ENCODE measurements at regions not wholly inside any gene's neighbourhood (a gene's known extent, or its start where the extent isn't known, plus 50 kb on each side); places are given as distances from the start of the nearest gene placed in this dataset.
A peak's percentile ranks its signal among the peaks of the same experiment; 100 is the strongest.

DNA sequence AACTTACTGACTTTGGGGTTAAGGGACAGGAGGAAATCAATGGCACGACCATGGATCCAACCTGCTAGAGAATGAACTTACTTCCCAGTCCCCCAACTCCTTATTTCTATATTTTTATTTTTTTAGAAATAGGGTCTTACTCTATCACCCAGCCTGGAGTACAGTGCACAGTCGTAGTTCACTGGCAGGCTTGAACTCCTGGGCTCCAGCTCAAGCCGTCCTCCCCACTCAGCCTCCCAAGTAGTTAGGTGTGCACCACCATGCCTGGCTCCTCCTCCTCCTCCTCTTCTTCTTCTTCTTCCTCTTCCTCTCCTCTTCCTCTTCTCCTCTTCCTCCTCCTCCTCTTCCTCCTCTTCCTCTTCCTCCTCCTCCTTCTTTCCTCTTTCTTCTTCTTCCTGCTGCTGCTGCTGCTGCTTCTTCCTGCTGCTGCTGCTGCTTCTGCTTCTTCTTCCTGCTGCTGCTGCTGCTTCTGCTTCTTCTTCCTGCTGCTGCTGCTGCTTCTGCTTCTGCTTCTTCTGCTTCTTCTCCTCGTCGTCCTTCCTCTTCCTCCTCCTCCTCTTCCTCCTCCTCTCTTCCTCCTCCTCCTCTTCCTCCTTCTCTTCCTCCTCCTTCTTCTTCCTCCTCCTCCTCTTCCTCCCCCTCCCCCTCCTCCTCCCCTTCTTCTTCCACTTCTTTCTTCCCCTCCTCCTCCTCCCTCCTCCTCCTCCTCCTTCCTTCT, 390.1 kb upstream of the RGS6 start:
- no peak for DNase-seq (ENCODE audit: low read depth)
- no peak overlapping the region for H3K4me3 ChIP-seq (ENCODE audit: control insufficient read depth, low read depth, low read length)
- TF ChIP-seq, protein P1, sequence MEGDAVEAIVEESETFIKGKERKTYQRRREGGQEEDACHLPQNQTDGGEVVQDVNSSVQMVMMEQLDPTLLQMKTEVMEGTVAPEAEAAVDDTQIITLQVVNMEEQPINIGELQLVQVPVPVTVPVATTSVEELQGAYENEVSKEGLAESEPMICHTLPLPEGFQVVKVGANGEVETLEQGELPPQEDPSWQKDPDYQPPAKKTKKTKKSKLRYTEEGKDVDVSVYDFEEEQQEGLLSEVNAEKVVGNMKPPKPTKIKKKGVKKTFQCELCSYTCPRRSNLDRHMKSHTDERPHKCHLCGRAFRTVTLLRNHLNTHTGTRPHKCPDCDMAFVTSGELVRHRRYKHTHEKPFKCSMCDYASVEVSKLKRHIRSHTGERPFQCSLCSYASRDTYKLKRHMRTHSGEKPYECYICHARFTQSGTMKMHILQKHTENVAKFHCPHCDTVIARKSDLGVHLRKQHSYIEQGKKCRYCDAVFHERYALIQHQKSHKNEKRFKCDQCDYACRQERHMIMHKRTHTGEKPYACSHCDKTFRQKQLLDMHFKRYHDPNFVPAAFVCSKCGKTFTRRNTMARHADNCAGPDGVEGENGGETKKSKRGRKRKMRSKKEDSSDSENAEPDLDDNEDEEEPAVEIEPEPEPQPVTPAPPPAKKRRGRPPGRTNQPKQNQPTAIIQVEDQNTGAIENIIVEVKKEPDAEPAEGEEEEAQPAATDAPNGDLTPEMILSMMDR (IDR thresholded peaks at IDR 0.05; ENCODE audit: control insufficient read depth, insufficient read depth, low read depth, low read length, missing control alignments), result no peak

DNA sequence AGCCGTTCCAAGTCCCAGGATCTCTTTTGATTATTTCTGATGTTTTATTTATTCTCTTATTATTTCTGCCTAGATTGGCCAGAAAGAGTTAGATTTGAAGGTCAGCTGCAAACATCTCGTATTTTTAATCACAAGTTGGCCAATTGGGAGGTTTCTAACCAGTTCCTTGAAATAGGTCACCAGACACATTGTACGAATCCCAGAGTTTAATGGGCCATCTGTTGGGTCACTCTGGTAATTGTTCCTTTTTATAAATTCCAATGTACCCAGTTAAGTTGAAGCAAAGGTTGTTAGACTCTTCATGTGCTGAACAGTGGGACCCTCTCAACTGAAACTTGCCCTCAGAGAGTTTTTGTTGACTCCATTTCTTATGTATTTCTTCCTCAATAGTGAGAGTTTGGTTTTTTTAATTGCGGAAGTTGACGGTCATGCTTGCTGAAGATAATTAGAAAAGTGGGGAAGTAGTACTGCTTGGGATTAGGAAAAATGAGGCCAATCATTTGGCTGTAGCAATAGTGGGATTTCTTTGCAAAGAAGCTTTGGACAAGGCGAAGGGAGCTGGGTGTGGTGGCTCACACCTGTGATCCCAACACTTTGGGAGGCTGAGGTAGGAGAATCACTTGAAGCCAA, 382.7 kb upstream of the RGS6 start:
- TF ChIP-seq, protein P1 (IDR thresholded peaks at IDR 0.05; ENCODE audit: control insufficient read depth, insufficient read depth, low read depth, low read length, missing control alignments), result no peak
- no peak for DNase-seq (ENCODE audit: low read depth)
- H3K4me3 ChIP-seq (ENCODE audit: control insufficient read depth, low read depth, low read length), result no peak overlapping the region

- DNase-seq (ENCODE audit: low read depth), result no peak
- TF ChIP-seq, protein P1 (IDR thresholded peaks at IDR 0.05; ENCODE audit: control insufficient read depth, insufficient read depth, low read depth, low read length, missing control alignments), result no peak
- no peak overlapping the region for H3K4me3 ChIP-seq (ENCODE audit: control insufficient read depth, low read depth, low read length)
Measured at GRCh38 chr14:71550367-71550766, 381.9 kb upstream of the RGS6 start.

DNA sequence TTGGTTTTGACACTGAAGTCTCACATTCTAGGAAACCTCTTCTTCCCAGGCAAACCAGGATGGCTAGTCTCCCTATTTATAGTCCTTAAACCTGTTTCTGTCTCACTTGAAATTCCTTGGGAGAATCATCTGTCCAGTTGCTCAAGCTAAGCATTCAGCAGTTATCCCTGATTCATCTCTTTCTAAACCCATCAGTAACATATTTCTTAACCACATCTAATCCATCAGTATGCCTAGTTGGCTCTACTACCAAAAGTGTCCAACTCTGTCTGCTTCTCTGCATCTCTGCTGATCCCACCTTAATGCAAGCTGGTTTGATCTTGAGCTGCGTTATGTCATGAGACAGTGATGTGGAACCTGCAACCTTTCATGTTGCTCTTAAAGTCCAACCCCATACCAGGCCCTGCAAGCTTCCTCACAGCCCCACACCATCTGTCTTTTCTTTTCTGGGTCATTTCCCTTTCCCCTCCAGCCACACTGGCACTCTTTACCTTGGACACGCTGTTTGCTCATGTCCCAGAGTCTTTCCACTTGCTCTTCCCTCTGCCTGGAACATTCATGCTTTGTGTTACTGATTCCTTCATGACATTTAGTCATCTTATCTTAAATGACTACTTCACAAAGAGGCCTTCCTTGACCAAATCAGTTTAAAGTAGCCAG, 380.8 kb upstream of the RGS6 start:
- TF ChIP-seq, protein P1 (IDR thresholded peaks at IDR 0.05; ENCODE audit: control insufficient read depth, insufficient read depth, low read depth, low read length, missing control alignments), result no peak
- no peak overlapping the region for H3K4me3 ChIP-seq (ENCODE audit: control insufficient read depth, low read depth, low read length)
- DNase-seq (ENCODE audit: low read depth), result peak; percentile 82

DNA sequence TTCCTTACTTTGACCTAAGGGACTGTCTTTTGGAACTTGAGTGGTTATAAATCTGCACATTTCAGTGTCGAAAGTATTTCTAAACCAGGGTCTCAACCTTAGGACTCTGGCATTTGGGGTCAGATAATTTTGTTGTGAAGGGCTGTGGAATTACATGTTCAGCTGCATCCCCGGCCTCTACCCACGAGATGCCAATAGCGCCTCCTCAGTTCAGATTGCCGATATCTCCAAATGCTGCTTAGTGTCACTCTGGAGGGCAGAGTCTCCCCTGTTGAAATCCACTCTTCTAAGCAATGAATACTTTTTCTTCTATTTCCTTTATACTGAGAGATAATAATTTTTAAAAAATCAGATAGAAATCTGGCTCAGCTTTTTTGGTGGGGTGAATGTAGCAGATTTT, 379.4 kb upstream of the RGS6 start:
- no peak for DNase-seq (ENCODE audit: low read depth)
- no peak overlapping the region for H3K4me3 ChIP-seq (ENCODE audit: control insufficient read depth, low read depth, low read length)
- TF ChIP-seq, protein P1 (IDR thresholded peaks at IDR 0.05; ENCODE audit: control insufficient read depth, insufficient read depth, low read depth, low read length, missing control alignments), result no peak

GRCh38 chr14:71553779-71554178, 378.4 kb upstream of the RGS6 start:
- TF ChIP-seq, protein P1 (IDR thresholded peaks at IDR 0.05; ENCODE audit: control insufficient read depth, insufficient read depth, low read depth, low read length, missing control alignments), result no peak
- no peak overlapping the region for H3K4me3 ChIP-seq (ENCODE audit: control insufficient read depth, low read depth, low read length)
- no peak for DNase-seq (ENCODE audit: low read depth)

All from AG09309 (cell line).